ENCODE measurements at regions not wholly inside any gene's neighbourhood (a gene's known extent, or its start where the extent isn't known, plus 50 kb on each side); places are given as distances from the start of the nearest gene placed in this dataset.

- DNase-seq (no peak), ATAC-seq (replicated peaks) (no peak)
- Mint-ChIP-seq H3K4me1 (ENCODE audit: low read depth in 2 of 2) (no peaks in the 10 kb centered on the region), H3K27me3 (no peaks in the 10 kb centered on the region), H3K36me3 (ENCODE audit: insufficient read depth) (peaks cover 3% of the 10 kb centered on the region), H3K4me3 (no peak overlapping the region), H3K27ac (no peak overlapping the region), H3K9me3 (peaks cover 4 to 14% of the 10 kb centered on the region in 2 donors)
These were observed 336.7 kb upstream of the ZNF717 start for GRCh38 chr3:76122007-76122406.

GRCh38 chr3:76129441-76129840, 344.1 kb upstream of the ZNF717 start:
- Mint-ChIP-seq H3K27ac (no peak overlapping the region), H3K27me3 (no peaks in the 10 kb centered on the region), H3K9me3 (peaks cover 0 to 9% of the 10 kb centered on the region in 2 donors), H3K4me3 (no peak overlapping the region), H3K36me3 (ENCODE audit: insufficient read depth) (no peaks in the 10 kb centered on the region), H3K4me1 (ENCODE audit: low read depth in 2 of 2) (no peaks in the 10 kb centered on the region)
- no peak for ATAC-seq (replicated peaks)
- DNase-seq = no peak

DNA sequence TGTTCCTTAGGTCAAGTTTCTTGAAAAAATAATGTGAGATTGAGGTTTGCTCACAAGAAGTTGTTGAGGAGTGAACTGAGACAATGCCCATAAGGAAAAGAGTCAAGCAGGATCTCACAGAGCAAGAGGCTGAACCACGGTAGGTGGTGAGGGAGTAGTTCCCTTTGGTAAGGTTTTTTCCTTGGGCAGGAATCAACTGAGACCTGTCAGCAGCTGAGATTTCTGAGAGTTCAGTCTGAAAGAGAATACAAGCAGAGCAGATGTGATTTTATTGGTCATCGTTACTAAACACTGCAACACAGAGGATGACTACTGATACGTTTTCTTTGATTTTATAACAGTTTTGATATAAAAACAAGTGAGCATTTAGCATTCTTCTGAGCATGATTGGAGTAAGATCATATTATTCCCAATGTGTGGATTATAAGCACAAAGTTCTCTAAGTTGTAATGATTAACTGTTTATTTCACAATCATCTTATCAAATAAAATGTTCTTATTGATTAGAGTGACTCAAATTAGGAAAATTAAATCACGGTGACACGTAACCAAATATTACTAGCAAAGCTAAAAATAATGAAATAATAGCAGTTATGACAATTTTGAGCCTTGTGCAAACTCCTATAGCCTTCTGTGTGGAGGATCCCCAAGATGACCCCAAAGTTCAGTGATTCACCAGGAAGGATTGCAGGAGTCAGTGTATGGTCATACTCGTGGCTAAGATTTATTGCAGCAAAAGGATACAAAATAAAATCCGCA, 346.2 kb upstream of the ZNF717 start:
- Mint-ChIP-seq H3K4me1 (ENCODE audit: low read depth in 2 of 2) (no peaks in the 10 kb centered on the region), H3K9me3 (peaks cover 0 to 9% of the 10 kb centered on the region in 2 donors), H3K4me3 (no peak overlapping the region), H3K27ac (no peak overlapping the region), H3K27me3 (no peaks in the 10 kb centered on the region), H3K36me3 (ENCODE audit: insufficient read depth) (no peaks in the 10 kb centered on the region)
- DNase-seq (no peak), ATAC-seq (replicated peaks) (no peak)

DNA sequence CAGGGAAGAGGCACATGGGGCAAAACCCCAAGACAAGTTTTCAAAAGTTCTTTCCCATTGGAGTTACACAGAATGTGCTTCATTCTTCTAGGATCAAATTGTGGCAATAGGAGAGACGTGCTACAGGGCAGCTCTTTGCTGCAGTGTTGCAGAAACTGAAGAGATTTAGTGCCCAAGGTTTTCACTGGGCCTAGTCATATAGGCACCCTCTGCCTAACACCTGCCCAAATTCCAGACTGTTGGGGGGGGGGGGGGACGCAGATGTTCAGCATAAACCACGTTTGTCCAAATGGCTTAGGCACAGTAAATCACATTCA, 346.8 kb upstream of the ZNF717 start:
- H3K36me3 Mint-ChIP-seq (ENCODE audit: insufficient read depth) = no peaks in the 10 kb centered on the region
- no peaks in the 10 kb centered on the region for H3K27me3 Mint-ChIP-seq
- peaks cover 0 to 9% of the 10 kb centered on the region in 2 donors for H3K9me3 Mint-ChIP-seq
- H3K4me3 Mint-ChIP-seq = no peak overlapping the region
- DNase-seq (no peak), ATAC-seq (replicated peaks) (no peak)
- H3K27ac Mint-ChIP-seq = no peak overlapping the region
- H3K4me1 Mint-ChIP-seq (ENCODE audit: low read depth in 2 of 2) = no peaks in the 10 kb centered on the region

DNA sequence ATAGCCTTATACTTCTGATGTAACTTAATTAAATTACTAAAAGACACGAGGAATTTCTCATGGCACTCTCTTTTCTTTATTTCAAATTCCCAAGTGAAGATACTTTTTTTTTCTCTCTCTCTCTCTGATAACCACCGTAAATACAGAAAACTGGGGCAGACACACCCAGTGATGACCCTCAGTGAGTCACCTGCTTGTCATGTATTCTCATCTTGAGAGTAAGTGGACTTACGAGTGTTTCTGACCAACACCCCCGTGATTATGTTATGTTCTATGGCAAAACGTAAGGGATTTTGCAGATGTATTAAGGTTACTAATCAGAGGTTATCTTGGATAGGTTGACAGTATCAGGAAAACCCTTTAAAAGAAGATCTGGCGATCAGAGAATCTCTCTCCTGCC, 348.8 kb upstream of the ZNF717 start:
- Mint-ChIP-seq H3K27ac (no peak overlapping the region), H3K4me3 (no peak overlapping the region), H3K27me3 (no peaks in the 10 kb centered on the region), H3K4me1 (ENCODE audit: low read depth in 2 of 2) (no peaks in the 10 kb centered on the region), H3K36me3 (ENCODE audit: insufficient read depth) (no peaks in the 10 kb centered on the region), H3K9me3 (peaks cover 0 to 9% of the 10 kb centered on the region in 2 donors)
- ATAC-seq (replicated peaks) = no peak
- no peak for DNase-seq

- H3K36me3 Mint-ChIP-seq (ENCODE audit: insufficient read depth) = no peaks in the 10 kb centered on the region
- H3K4me3 Mint-ChIP-seq = no peak overlapping the region
- no peaks in the 10 kb centered on the region for H3K4me1 Mint-ChIP-seq (ENCODE audit: low read depth in 2 of 2)
- H3K27ac Mint-ChIP-seq = no peak overlapping the region
- peaks cover 3 to 7% of the 10 kb centered on the region in 2 donors for H3K9me3 Mint-ChIP-seq
- DNase-seq = no peak
- ATAC-seq (replicated peaks) = no peak
- H3K27me3 Mint-ChIP-seq = no peaks in the 10 kb centered on the region
These were observed 353.6 kb upstream of the ZNF717 start for GRCh38 chr3:76138921-76139320.

DNA sequence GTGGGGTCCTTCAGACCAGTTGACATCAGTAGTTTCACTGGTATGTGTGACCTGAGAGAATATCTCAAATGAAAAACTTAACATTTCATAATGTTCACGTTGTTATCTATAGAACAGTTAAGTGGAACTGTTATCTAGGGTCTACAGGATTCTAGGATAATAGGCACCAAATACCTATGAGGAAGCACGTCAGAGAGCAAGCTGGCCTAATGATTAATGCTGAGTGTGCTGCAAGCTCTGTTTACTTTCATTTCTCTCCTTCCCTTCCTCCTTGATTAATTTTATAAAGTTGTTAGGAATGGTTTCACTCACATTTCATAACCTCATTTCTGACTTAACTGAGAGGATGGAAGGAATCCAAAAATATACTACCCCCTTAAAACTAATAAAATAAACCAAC, 362.5 kb upstream of the ZNF717 start:
- Mint-ChIP-seq H3K4me3 (no peak overlapping the region), H3K9me3 (peaks cover 2 to 8% of the 10 kb centered on the region in 2 donors), H3K36me3 (ENCODE audit: insufficient read depth) (no peaks in the 10 kb centered on the region), H3K4me1 (ENCODE audit: low read depth in 2 of 2) (no peaks in the 10 kb centered on the region), H3K27me3 (no peaks in the 10 kb centered on the region), H3K27ac (no peak overlapping the region)
- DNase-seq (no peak), ATAC-seq (replicated peaks) (no peak)

GRCh38 chr3:76152028-76152427, 366.7 kb upstream of the ZNF717 start:
- DNase-seq = no peak

GRCh38 chr3:76161856-76162255, 376.5 kb upstream of the ZNF717 start:
- ATAC-seq (replicated peaks) = no peak
- no peaks in the 10 kb centered on the region for H3K4me1 Mint-ChIP-seq (ENCODE audit: low read depth in 2 of 2)

More at GRCh38 chr3:76152028-76152427, 366.7 kb upstream of the ZNF717 start:
- Mint-ChIP-seq H3K4me1 (ENCODE audit: low read depth in 2 of 2) (no peaks in the 10 kb centered on the region), H3K27me3 (no peaks in the 10 kb centered on the region), H3K9me3 (peaks cover 0 to 2% of the 10 kb centered on the region in 2 donors), H3K36me3 (ENCODE audit: insufficient read depth) (no peaks in the 10 kb centered on the region), H3K4me3 (no peak overlapping the region), H3K27ac (no peak overlapping the region)
- ATAC-seq (replicated peaks) = no peak

DNA sequence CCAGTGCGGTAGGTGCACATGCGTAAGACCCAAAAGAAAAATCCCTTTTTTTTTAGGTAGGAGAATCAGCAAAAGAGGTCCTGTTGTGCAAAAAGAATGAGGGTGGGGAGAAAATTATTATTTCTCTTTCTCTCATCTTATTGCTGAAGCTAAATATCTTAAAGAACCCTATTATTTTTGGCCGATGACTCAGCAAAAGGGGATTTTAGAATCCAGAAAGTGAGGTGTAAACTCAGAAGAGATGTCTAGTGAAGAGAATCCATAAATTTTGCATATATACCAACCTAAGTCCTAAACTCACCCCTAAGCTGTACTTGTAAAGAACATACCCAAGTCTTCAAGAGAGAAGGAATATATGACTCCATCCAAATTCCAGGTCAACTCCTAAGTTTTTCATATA, 386.3 kb upstream of the ZNF717 start:
- no peaks in the 10 kb centered on the region for H3K4me1 Mint-ChIP-seq (ENCODE audit: low read depth in 2 of 2)
- ATAC-seq (replicated peaks) (no peak), DNase-seq (no peak)
- H3K9me3 Mint-ChIP-seq = peaks cover 7 to 12% of the 10 kb centered on the region in 2 donors
- no peak overlapping the region for H3K27ac Mint-ChIP-seq
- no peaks in the 10 kb centered on the region for H3K27me3 Mint-ChIP-seq
- no peak overlapping the region for H3K4me3 Mint-ChIP-seq
- H3K36me3 Mint-ChIP-seq (ENCODE audit: insufficient read depth) = peaks cover 4% of the 10 kb centered on the region

More at GRCh38 chr3:76161856-76162255, 376.5 kb upstream of the ZNF717 start:
- peaks cover 11 to 19% of the 10 kb centered on the region in 2 donors for H3K9me3 Mint-ChIP-seq
- H3K27me3 Mint-ChIP-seq = no peaks in the 10 kb centered on the region
- peaks cover 1% of the 10 kb centered on the region for H3K36me3 Mint-ChIP-seq (ENCODE audit: insufficient read depth)
- H3K4me3 Mint-ChIP-seq = no peak overlapping the region
- DNase-seq = no peak
- H3K27ac Mint-ChIP-seq = no peak overlapping the region

- DNase-seq = no peak
- Mint-ChIP-seq H3K4me1 (ENCODE audit: low read depth in 2 of 2) (no peaks in the 10 kb centered on the region), H3K27ac (no peak overlapping the region), H3K36me3 (ENCODE audit: insufficient read depth) (no peaks in the 10 kb centered on the region), H3K9me3 (peaks cover 13 to 21% of the 10 kb centered on the region in 2 donors), H3K27me3 (no peaks in the 10 kb centered on the region), H3K4me3 (no peak overlapping the region)
- ATAC-seq (replicated peaks) = no peak
These were observed 392.3 kb upstream of the ZNF717 start for GRCh38 chr3:76177610-76178009.

DNA sequence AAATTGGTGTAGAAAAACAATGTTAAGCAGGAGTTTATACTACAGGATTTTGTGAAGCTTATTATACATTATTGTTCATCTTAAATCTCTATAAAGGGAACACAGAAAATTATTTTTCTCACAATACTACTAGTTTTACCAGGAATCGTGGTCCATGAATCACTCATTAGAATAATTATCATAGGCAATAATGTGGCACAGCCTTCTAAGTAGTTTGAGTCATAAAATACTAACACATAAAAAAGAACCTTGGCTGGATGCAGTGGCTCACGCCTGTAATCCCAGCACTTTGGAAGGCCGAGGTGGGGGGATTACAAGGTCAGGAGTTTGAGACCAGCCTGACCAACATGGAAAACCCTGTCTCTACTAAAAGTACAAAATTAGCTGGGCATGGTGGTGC, 393.1 kb upstream of the ZNF717 start:
- ATAC-seq (replicated peaks) (no peak), DNase-seq (no peak)
- H3K27ac Mint-ChIP-seq = no peak overlapping the region
- no peaks in the 10 kb centered on the region for H3K4me1 Mint-ChIP-seq (ENCODE audit: low read depth in 2 of 2)
- H3K9me3 Mint-ChIP-seq = peaks cover 13 to 21% of the 10 kb centered on the region in 2 donors
- H3K36me3 Mint-ChIP-seq (ENCODE audit: insufficient read depth) = no peaks in the 10 kb centered on the region
- no peaks in the 10 kb centered on the region for H3K27me3 Mint-ChIP-seq
- H3K4me3 Mint-ChIP-seq = no peak overlapping the region

DNA sequence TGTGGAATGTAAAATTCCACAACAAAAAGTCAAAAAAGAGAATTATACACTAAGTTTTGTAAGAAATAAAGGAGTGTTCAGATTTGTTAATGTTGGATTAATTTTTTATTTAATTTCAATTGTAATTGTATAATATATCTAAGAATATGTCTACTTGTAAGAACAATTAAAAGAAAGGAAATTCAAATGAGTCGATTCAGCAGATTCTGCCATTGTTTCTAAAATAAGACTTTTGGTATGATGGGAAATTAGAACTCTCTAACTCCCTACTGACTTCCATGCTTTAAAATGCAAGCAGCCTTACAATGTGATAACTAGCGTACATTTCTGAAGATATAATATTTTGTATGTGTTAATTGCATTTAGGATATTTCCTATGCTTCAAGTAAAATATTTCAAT, 395.9 kb upstream of the ZNF717 start:
- H3K4me3 Mint-ChIP-seq = no peak overlapping the region
- ATAC-seq (replicated peaks) (no peak), DNase-seq (no peak)
- H3K36me3 Mint-ChIP-seq (ENCODE audit: insufficient read depth) = no peaks in the 10 kb centered on the region
- no peaks in the 10 kb centered on the region for H3K4me1 Mint-ChIP-seq (ENCODE audit: low read depth in 2 of 2)
- H3K9me3 Mint-ChIP-seq = peaks cover 15 to 27% of the 10 kb centered on the region in 2 donors
- no peaks in the 10 kb centered on the region for H3K27me3 Mint-ChIP-seq
- H3K27ac Mint-ChIP-seq = no peak overlapping the region

DNA sequence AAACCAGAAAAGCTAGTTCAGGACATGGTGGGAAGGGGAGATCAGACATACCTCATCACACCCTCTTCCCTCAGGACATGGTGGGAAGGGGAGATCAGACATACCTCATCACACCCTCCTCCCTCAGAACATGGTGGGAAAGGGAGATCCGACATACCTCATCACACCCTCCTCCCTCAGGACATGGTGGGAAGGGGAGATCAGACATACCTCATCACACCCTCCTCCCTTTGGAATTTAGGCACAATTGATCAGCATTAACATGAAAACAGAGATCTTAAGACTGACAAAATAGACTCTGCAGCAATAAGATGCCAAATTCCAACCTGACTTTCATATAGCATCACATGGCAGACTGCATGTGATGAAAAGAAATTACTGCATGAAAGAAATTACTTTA, 412.7 kb upstream of the ZNF717 start:
- DNase-seq (no peak), ATAC-seq (replicated peaks) (no peak)
- peaks cover 10 to 16% of the 10 kb centered on the region in 2 donors for H3K9me3 Mint-ChIP-seq
- no peaks in the 10 kb centered on the region for H3K36me3 Mint-ChIP-seq (ENCODE audit: insufficient read depth)
- H3K27me3 Mint-ChIP-seq = no peaks in the 10 kb centered on the region
- H3K4me3 Mint-ChIP-seq = no peak overlapping the region
- H3K27ac Mint-ChIP-seq = no peak overlapping the region
- H3K4me1 Mint-ChIP-seq (ENCODE audit: low read depth in 2 of 2) = no peaks in the 10 kb centered on the region
